Pons (tissue), 1 donor: ENCODE measurements at regions not wholly inside any gene's neighbourhood (a gene's known extent, or its start where the extent isn't known, plus 50 kb on each side); places are given as distances from the start of the nearest gene placed in this dataset.
"Not testable (repeated sequence)": the region's sequence is repeated elsewhere in the genome, so short reads cannot be mapped to it uniquely, and the experiment has no call there.

ENCODE experiments used
- DNase-seq: peaks from one replicate; pipeline ENCODE4 v3.0.0-alpha.2; 2016; ENCODE audit warnings: low spot score

GRCh38 chr3:27554706-27555105 lies 70.5 kb upstream of the SLC4A7 start:
- peak; percentile 35 for DNase-seq

- no peak for DNase-seq
Observed at GRCh38 chr3:27553886-27554540, 69.8 kb upstream of the SLC4A7 start.

GRCh38 chr3:27552708-27553107 lies 68.5 kb upstream of the SLC4A7 start:
- not testable (repeated sequence) for DNase-seq

GRCh38 chr3:27551413-27551812 lies 67.2 kb upstream of the SLC4A7 start:
- DNase-seq: not testable (repeated sequence)

- DNase-seq: no peak
Observed at GRCh38 chr3:27545061-27545460, 60.9 kb upstream of the SLC4A7 start.

GRCh38 chr3:27544372-27544865 lies 60.2 kb upstream of the SLC4A7 start:
- no peak for DNase-seq

GRCh38 chr3:27542476-27542875 lies 58.3 kb upstream of the SLC4A7 start:
- no peak for DNase-seq

- no peak for DNase-seq
Observed at GRCh38 chr3:27540231-27540630, 56.0 kb upstream of the SLC4A7 start.

- DNase-seq: no peak
Observed at GRCh38 chr3:27536491-27536890, 52.3 kb upstream of the SLC4A7 start.

- no peak for DNase-seq
Observed at GRCh38 chr3:27535809-27536392, 51.7 kb upstream of the SLC4A7 start.

GRCh38 chr3:27533718-27534573 lies 49.8 kb upstream of the SLC4A7 start:
- peak; percentile 62 for DNase-seq
